GM12878 (cell line): ENCODE measurements at regions not wholly inside any gene's neighbourhood (a gene's known extent, or its start where the extent isn't known, plus 50 kb on each side); places are given as distances from the start of the nearest gene placed in this dataset.

Source experiments
- ATAC-seq: fragments of 200-7000 bp; cut with Tn5 transposase; 3 replicates; pipeline ENCODE4 v1.9.1; 2020; ENCODE audit warnings: mild to moderate bottlenecking, moderate library complexity
- BruUV-seq: library from RNA; stranded (reverse); fragments of 400-500 nt; replicated peaks from 2 replicates; lab custom pipeline; 2021; lab: Mats Ljungman, UMichigan
- CTCF ChIA-PET: fragments of 300-600 bp; sonication (Branson Sonifier 250); formaldehyde crosslinking; extraction: SDS; loops from one replicate; lab custom pipeline; 2021; ENCODE audit warnings: inconsistent platforms; lab: Yijun Ruan, JAX
- POLR2A ChIA-PET: fragments of 350-600 bp; formaldehyde crosslinking; extraction: SDS; loops from one replicate; lab custom pipeline; 2021; ENCODE audit warnings: inconsistent platforms; lab: Charles Lee
- RAD21 ChIA-PET: fragments of 300-600 bp; sonication (Branson Sonifier 250); formaldehyde crosslinking; loops from one replicate; lab custom pipeline; 2023; ENCODE audit warnings: antibody characterized with exemption; ENCODE audit not compliant: unreplicated experiment; lab: Charles Lee
- SMC1A ChIA-PET: fragments of 300-600 bp; sonication (Branson Sonifier 250); formaldehyde crosslinking; loops from one replicate; lab custom pipeline; 2023; ENCODE audit not compliant: unreplicated experiment, uncharacterized antibody; lab: Charles Lee
- DNase-seq: peaks from one replicate; pipeline ENCODE4 v3.0.0-alpha.2; 2011; ENCODE audit warnings: low read depth, low spot score
- FAIRE-seq: peaks from 3 replicates; lab custom pipeline; 2011; peaks lifted over from hg19 to GRCh38; lab: Jason Lieb, UNC
- H2AFZ ChIP-seq: 2 replicates; pipeline ENCODE4 v1.6.0; 2011; ENCODE audit warnings: low read depth, low read length, control low read depth; ENCODE audit not compliant: control insufficient read depth
- H3K27ac ChIP-seq: 2 replicates; pipeline ENCODE4 v1.5.1; 2011; ENCODE audit warnings: control low read depth; ENCODE audit not compliant: control insufficient read depth, insufficient read depth
- H3K27me3 ChIP-seq, 2 experiments: replicated peaks in 1 of 2; 2 replicates each; pipeline versions ENCODE4 v1.6.0 to v1.6.1; 2011; ENCODE audit warnings: low read length in 1 of 2; ENCODE audit not compliant: control insufficient read depth in 2 of 2, insufficient read depth in 2 of 2
- H3K36me3 ChIP-seq, 2 experiments: 2 replicates each; pipeline ENCODE4 v1.5.1; 2011; ENCODE audit warnings: low read length in 1 of 2; ENCODE audit not compliant: control insufficient read depth in 2 of 2, insufficient read depth in 2 of 2
- H3K4me1 ChIP-seq: 2 replicates; pipeline ENCODE4 v1.6.1; 2011; ENCODE audit warnings: mild to moderate bottlenecking, low read length, moderate library complexity, mixed read lengths; ENCODE audit not compliant: control insufficient read depth, insufficient read depth
- H3K4me2 ChIP-seq: 2 replicates; pipeline ENCODE4 v1.6.0; 2011; ENCODE audit warnings: control low read depth; ENCODE audit not compliant: control insufficient read depth, insufficient read depth
- H3K4me3 ChIP-seq: fragments of 200-600 bp; sonication (generic); 2 replicates; pipeline ENCODE4 v1.5.1; 2016
- H3K79me2 ChIP-seq: 2 replicates; pipeline ENCODE4 v1.6.0; 2011; ENCODE audit warnings: low read length; ENCODE audit not compliant: control insufficient read depth, insufficient read depth
- H3K9ac ChIP-seq: 2 replicates; pipeline ENCODE4 v1.8.0; 2011; ENCODE audit warnings: low read length, control low read depth, mixed read lengths; ENCODE audit not compliant: control insufficient read depth, insufficient read depth
- H3K9me3 ChIP-seq: replicated peaks from 3 replicates; pipeline ENCODE4 v1.5.1; 2011; ENCODE audit warnings: mild to moderate bottlenecking, low read length; ENCODE audit not compliant: control insufficient read depth, insufficient read depth
- H4K20me1 ChIP-seq: 2 replicates; pipeline ENCODE4 v1.6.0; 2011; ENCODE audit not compliant: control insufficient read depth, insufficient read depth
- ATF3 ChIP-seq: IDR thresholded peaks from 2 replicates; pipeline ENCODE4 v1.6.1; 2011; ENCODE audit warnings: low read depth, mild to moderate bottlenecking, low read length, moderate library complexity, borderline replicate concordance; ENCODE audit errors: extremely low read depth
- CBX3 ChIP-seq: fragments of 200-600 bp; sonication (generic); IDR thresholded peaks from 2 replicates; pipeline ENCODE4 v1.6.1; 2016; ENCODE audit warnings: low read depth, borderline replicate concordance
- CHD2 ChIP-seq: IDR thresholded peaks from 2 replicates; pipeline ENCODE4 v1.6.1; 2011; ENCODE audit warnings: low read depth, low read length, improper control_type of control experiment, borderline replicate concordance
- FOXM1 ChIP-seq: IDR thresholded peaks from 2 replicates; pipeline ENCODE4 v1.6.1; 2012; ENCODE audit warnings: low read depth, mild to moderate bottlenecking, inconsistent platforms, low read length, moderate library complexity
- LARP7 ChIP-seq: fragments of 450-650 bp; IDR thresholded peaks from 2 replicates; pipeline ENCODE4 v1.6.1; 2017; ENCODE audit warnings: mild to moderate bottlenecking
- NR2C1 ChIP-seq: fragments of 450-650 bp; IDR thresholded peaks from 2 replicates; pipeline ENCODE4 v1.6.1; 2017; ENCODE audit warnings: antibody characterized with exemption, mild to moderate bottlenecking, moderate library complexity
- NR2C2 ChIP-seq: IDR thresholded peaks from 2 replicates; pipeline ENCODE4 v1.6.1; 2011; ENCODE audit warnings: borderline replicate concordance, low read depth; ENCODE audit not compliant: control insufficient read depth, insufficient read length
- PRDM15 ChIP-seq: fragments of 450-650 bp; formaldehyde crosslinking; IDR thresholded peaks from 2 replicates; pipeline ENCODE4 v1.4.0; 2020; ENCODE audit warnings: mild to moderate bottlenecking, moderate library complexity
- RELA ChIP-seq: fragments of 450-650 bp; IDR thresholded peaks from 2 replicates; pipeline ENCODE4 v1.8.0; 2014; ENCODE audit warnings: borderline replicate concordance; ENCODE audit not compliant: partially characterized antibody
- SIX5 ChIP-seq: IDR thresholded peaks from 2 replicates; pipeline ENCODE4 v1.6.1; 2011; ENCODE audit warnings: mild to moderate bottlenecking, low read depth, low read length, moderate library complexity; ENCODE audit not compliant: severe bottlenecking
- STAT1 ChIP-seq: fragments of 450-650 bp; conservative IDR thresholded peaks from 2 replicates; pipeline ENCODE4 v1.6.1; 2014; ENCODE audit warnings: antibody characterized with exemption, mild to moderate bottlenecking
- ZNF24 ChIP-seq: fragments of 450-650 bp; IDR thresholded peaks from 2 replicates; pipeline ENCODE4 v1.6.1; 2017; ENCODE audit warnings: antibody characterized with exemption, mild to moderate bottlenecking
- ZNF274 ChIP-seq: IDR thresholded peaks from one replicate; pipeline ENCODE4 v1.8.0; 2011; ENCODE audit not compliant: insufficient read length, insufficient read depth
- WGBS: methylation state at CpG from one replicate; pipeline ENCODE4 v1.1.6; 2016; ENCODE audit warnings: low lambda C conversion rate; ENCODE audit not compliant: insufficient replicate concordance, insufficient coverage; ENCODE audit errors: missing lambda C conversion rate; 5-methylcytosine and 5-hydroxymethylcytosine counted together
- in situ Hi-C: fragments of 300-500 bp; cut with MboI; formaldehyde crosslinking; loops from 9 replicates; pipeline ENCODE4 v1.14.3; 2018; ENCODE audit warnings: mixed read lengths
- intact Hi-C: fragments of 100-400 bp; cut with micrococcal nuclease; formaldehyde crosslinking; loops from one replicate; pipeline ENCODE4 v1.14.2; 2022; ENCODE audit not compliant: unreplicated experiment
- TF ChIP-seq, protein P1 (sequence below): IDR thresholded peaks from 2 replicates; pipeline ENCODE4 v1.6.1; 2011; ENCODE audit warnings: borderline replicate concordance, low read depth, mild to moderate bottlenecking, moderate library complexity, low read length; ENCODE audit not compliant: insufficient read depth, poor library complexity, severe bottlenecking
- TF ChIP-seq, protein P2 (sequence below): fragments of 450-650 bp; conservative IDR thresholded peaks from 2 replicates; pipeline ENCODE4 v1.6.1; 2017; ENCODE audit warnings: mild to moderate bottlenecking, moderate library complexity

DNA sequence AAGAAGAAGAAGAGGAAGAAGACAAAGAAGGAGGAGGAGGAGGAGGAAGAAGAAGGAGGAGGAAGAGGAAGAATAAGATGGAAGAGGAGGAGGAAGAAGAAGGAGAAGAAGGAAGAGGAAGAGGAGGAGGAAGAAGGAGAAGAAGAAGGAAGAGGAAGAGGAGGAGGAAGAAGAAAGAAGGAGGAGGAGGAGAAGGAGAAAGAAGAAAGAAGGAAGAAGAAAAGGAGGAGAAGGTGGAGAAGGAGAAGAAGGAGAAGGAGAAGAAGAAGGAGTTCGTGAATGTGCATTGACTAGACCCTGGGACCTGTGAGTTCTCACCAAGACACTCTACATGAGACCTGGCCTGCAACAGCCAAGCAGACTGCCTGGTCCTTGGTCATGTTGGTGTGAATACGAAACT, 131.7 kb upstream of the ERRFI1 start:
- ATAC-seq = no peak
- intact Hi-C loops (no loop called here), in situ Hi-C loops (no loop called here)
- no peak overlapping the region for H3K9ac ChIP-seq
- H3K36me3 ChIP-seq = no peaks in the 10 kb centered on the region
- no peak overlapping the region for H2AFZ ChIP-seq
- no peak for DNase-seq
- no peaks in the 10 kb centered on the region; the same call in 2 of the 3 replicates for H3K9me3 ChIP-seq
- 21% methylated on average over 2 of the region's 2 CpGs for WGBS
- BruUV-seq = no TSS peak
- TF ChIP-seq PRDM15 (CRISPR knock-in tag) = no peak
- TF ChIP-seq STAT1 = no peak
- TF ChIP-seq ATF3 = no peak
- TF ChIP-seq CHD2 = no peak
- no peak for TF ChIP-seq NR2C1
- TF ChIP-seq ZNF274 = no peak
- TF ChIP-seq, protein P1, sequence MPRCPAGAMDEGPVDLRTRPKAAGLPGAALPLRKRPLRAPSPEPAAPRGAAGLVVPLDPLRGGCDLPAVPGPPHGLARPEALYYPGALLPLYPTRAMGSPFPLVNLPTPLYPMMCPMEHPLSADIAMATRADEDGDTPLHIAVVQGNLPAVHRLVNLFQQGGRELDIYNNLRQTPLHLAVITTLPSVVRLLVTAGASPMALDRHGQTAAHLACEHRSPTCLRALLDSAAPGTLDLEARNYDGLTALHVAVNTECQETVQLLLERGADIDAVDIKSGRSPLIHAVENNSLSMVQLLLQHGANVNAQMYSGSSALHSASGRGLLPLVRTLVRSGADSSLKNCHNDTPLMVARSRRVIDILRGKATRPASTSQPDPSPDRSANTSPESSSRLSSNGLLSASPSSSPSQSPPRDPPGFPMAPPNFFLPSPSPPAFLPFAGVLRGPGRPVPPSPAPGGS = no peak
- TF ChIP-seq NR2C2 = no peak
- TF ChIP-seq LARP7 = no peak
- TF ChIP-seq ZNF24 = no peak
- TF ChIP-seq RELA = no peak
- no peak for TF ChIP-seq FOXM1
- TF ChIP-seq, protein P2, sequence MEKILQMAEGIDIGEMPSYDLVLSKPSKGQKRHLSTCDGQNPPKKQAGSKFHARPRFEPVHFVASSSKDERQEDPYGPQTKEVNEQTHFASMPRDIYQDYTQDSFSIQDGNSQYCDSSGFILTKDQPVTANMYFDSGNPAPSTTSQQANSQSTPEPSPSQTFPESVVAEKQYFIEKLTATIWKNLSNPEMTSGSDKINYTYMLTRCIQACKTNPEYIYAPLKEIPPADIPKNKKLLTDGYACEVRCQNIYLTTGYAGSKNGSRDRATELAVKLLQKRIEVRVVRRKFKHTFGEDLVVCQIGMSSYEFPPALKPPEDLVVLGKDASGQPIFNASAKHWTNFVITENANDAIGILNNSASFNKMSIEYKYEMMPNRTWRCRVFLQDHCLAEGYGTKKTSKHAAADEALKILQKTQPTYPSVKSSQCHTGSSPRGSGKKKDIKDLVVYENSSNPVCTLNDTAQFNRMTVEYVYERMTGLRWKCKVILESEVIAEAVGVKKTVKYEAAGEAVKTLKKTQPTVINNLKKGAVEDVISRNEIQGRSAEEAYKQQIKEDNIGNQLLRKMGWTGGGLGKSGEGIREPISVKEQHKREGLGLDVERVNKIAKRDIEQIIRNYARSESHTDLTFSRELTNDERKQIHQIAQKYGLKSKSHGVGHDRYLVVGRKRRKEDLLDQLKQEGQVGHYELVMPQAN = no peak
- TF ChIP-seq CBX3 = no peak
- TF ChIP-seq SIX5 = no peak
- RAD21 ChIA-PET = no interaction called here
- H4K20me1 ChIP-seq = no peaks in the 10 kb centered on the region
- no peak overlapping the region for H3K4me2 ChIP-seq
- H3K4me1 ChIP-seq = peaks cover 7% of the 10 kb centered on the region
- H3K4me3 ChIP-seq = no peak overlapping the region
- H3K27me3 ChIP-seq = no peaks in the 10 kb centered on the region
- CTCF ChIA-PET = no interaction called here
- POLR2A ChIA-PET = no interaction called here
- no peaks in the 10 kb centered on the region for H3K79me2 ChIP-seq
- H3K27ac ChIP-seq = no peak overlapping the region
- SMC1A ChIA-PET = no interaction called here
- FAIRE-seq = no peak
